B cell (primary cell): ENCODE measurements at regions not wholly inside any gene's neighbourhood (a gene's known extent, or its start where the extent isn't known, plus 50 kb on each side); places are given as distances from the start of the nearest gene placed in this dataset.

Experiments used
- ATAC-seq: fragments of 200-7000 bp; cut with Tn5 transposase; one replicate; pipeline ENCODE4 v1.10.0; 2021; ENCODE audit warnings: low read depth, mild to moderate bottlenecking, moderate number of reproducible peaks, moderate library complexity
- CTCF ChIA-PET: fragments of 350-600 bp; sonication (Branson Sonifier 250); formaldehyde crosslinking; loops from one replicate; lab custom pipeline; 2021; ENCODE audit warnings: antibody characterized with exemption, inconsistent platforms; lab: Charles Lee
- POLR2A ChIA-PET: fragments of 350-600 bp; sonication (Branson Sonifier 250); formaldehyde crosslinking; loops from one replicate; lab custom pipeline; 2021; ENCODE audit warnings: antibody characterized with exemption; lab: Charles Lee
- DNase-seq: peaks from one replicate; pipeline ENCODE4 v3.0.0; 2013
- H2AFZ ChIP-seq: 2 replicates; pipeline ENCODE4 v1.6.1; 2012; ENCODE audit warnings: mild to moderate bottlenecking, low read depth, low read length; ENCODE audit not compliant: insufficient read depth, poor library complexity, severe bottlenecking
- H3K27ac ChIP-seq, 2 donors: 1 replicate in 1 of 2; 2 replicates in 1 of 2; pipeline ENCODE4 v1.5.1; 2012 to 2013; ENCODE audit warnings: low read length in 2 of 2, mild to moderate bottlenecking in 2 of 2, moderate library complexity in 1 of 2
- H3K27me3 ChIP-seq, 4 experiments: fragments of 200-600 bp in 1 of 4; sonication (generic) in 1 of 4; replicated peaks in 1 of 4; 1 replicate in 2 of 4; 2 replicates in 2 of 4; pipeline versions ENCODE4 v1.6.1 to v1.7.0; 2013 to 2016; ENCODE audit warnings: low read length in 3 of 4, mild to moderate bottlenecking in 2 of 4, mixed read lengths in 1 of 4, moderate library complexity in 1 of 4; ENCODE audit not compliant: insufficient read depth in 4 of 4, control insufficient read depth in 3 of 4; ENCODE audit errors: control extremely low read depth in 1 of 4
- H3K36me3 ChIP-seq, 2 experiments: replicated peaks in 1 of 2; 1 replicate in 1 of 2; 2 replicates in 1 of 2; pipeline versions ENCODE4 v1.6.1 to v1.7.1; 2013; ENCODE audit warnings: low read length in 1 of 2; ENCODE audit not compliant: insufficient read depth in 2 of 2, control insufficient read depth in 1 of 2; ENCODE audit errors: control extremely low read depth in 1 of 2, extremely low read depth in 1 of 2
- H3K4me1 ChIP-seq, 2 donors: fragments of 200-600 bp in 1 of 2; sonication (generic) in 1 of 2; 1 replicate in 1 of 2; 2 replicates in 1 of 2; pipeline versions ENCODE4 v1.5.1 to v1.6.1; 2013 to 2017; ENCODE audit warnings: low read length in 2 of 2; ENCODE audit not compliant: control insufficient read depth in 2 of 2, insufficient read depth in 2 of 2
- H3K4me2 ChIP-seq: replicated peaks from 2 replicates; pipeline ENCODE3; 2012; ENCODE audit warnings: mild to moderate bottlenecking, low read depth, low read length; ENCODE audit not compliant: poor library complexity, severe bottlenecking
- H3K4me3 ChIP-seq, 5 experiments: fragments of 200-600 bp in 1 of 5; sonication (generic) in 1 of 5; 1 replicate in 3 of 5; 2 replicates in 2 of 5; pipeline versions ENCODE4 v1.5.1 to v1.7.0; 2011 to 2016; ENCODE audit warnings: low read length in 4 of 5, mild to moderate bottlenecking in 4 of 5, low read depth in 2 of 5, control low read depth in 1 of 5, moderate library complexity in 1 of 5; ENCODE audit not compliant: insufficient read depth in 1 of 5; ENCODE audit errors: control extremely low read depth in 1 of 5, extremely low read depth in 1 of 5
- H3K79me2 ChIP-seq: fragments of 200-600 bp; sonication (generic); one replicate; pipeline ENCODE4 v1.6.0; 2016; ENCODE audit warnings: low read length; ENCODE audit not compliant: control insufficient read depth, insufficient read depth
- H3K9ac ChIP-seq: fragments of 200-600 bp; sonication (generic); 2 replicates; pipeline ENCODE4 v1.6.1; 2017; ENCODE audit warnings: mild to moderate bottlenecking, low read length, moderate library complexity
- H3K9me3 ChIP-seq, 3 donors: one replicate each; pipeline versions ENCODE4 v1.6.1 to v1.7.1; 2013; ENCODE audit warnings: low read length in 2 of 3; ENCODE audit not compliant: control insufficient read depth in 2 of 3, insufficient read depth in 1 of 3; ENCODE audit errors: control extremely low read depth in 1 of 3
- H4K20me1 ChIP-seq: 2 replicates; pipeline ENCODE4 v1.6.0; 2012; ENCODE audit warnings: mild to moderate bottlenecking, low read length; ENCODE audit not compliant: insufficient read depth, control insufficient read depth, poor library complexity, severe bottlenecking
- H3K27ac Mint-ChIP-seq: one replicate; pipeline ENCODE4 v1.8.0; 2021; ENCODE audit warnings: mixed read lengths
- H3K27me3 Mint-ChIP-seq: one replicate; pipeline ENCODE4 v1.8.0; 2021; ENCODE audit warnings: mixed read lengths
- H3K4me1 Mint-ChIP-seq: one replicate; pipeline ENCODE4 v1.8.0; 2021; ENCODE audit warnings: mixed read lengths
- H3K4me3 Mint-ChIP-seq: one replicate; pipeline ENCODE4 v1.8.0; 2021; ENCODE audit warnings: mixed read lengths
- H3K9me3 Mint-ChIP-seq: one replicate; pipeline ENCODE4 v1.8.0; 2022; ENCODE audit warnings: mixed read lengths; ENCODE audit not compliant: insufficient read depth
- EZH2 ChIP-seq: IDR thresholded peaks from 2 replicates; pipeline ENCODE4 v1.6.1; 2012; ENCODE audit warnings: borderline replicate concordance, low read depth, mild to moderate bottlenecking, moderate library complexity, low read length; ENCODE audit not compliant: insufficient read depth, poor library complexity, severe bottlenecking
- WGBS: methylation state at CpG from one replicate; pipeline ENCODE4 v1.1.5; 2013; ENCODE audit warnings: missing lambda C conversion rate; ENCODE audit not compliant: insufficient coverage; 5-methylcytosine and 5-hydroxymethylcytosine counted together
- intact Hi-C: fragments of 100-400 bp; cut with micrococcal nuclease; formaldehyde crosslinking; loops from one replicate; pipeline ENCODE4 v1.10.0; 2022
- TF ChIP-seq, protein P1 (sequence below): fragments of 200-600 bp; IDR thresholded peaks from one replicate; pipeline ENCODE4 v1.8.0; 2022; ENCODE audit warnings: antibody characterized with exemption, mild to moderate bottlenecking

DNA sequence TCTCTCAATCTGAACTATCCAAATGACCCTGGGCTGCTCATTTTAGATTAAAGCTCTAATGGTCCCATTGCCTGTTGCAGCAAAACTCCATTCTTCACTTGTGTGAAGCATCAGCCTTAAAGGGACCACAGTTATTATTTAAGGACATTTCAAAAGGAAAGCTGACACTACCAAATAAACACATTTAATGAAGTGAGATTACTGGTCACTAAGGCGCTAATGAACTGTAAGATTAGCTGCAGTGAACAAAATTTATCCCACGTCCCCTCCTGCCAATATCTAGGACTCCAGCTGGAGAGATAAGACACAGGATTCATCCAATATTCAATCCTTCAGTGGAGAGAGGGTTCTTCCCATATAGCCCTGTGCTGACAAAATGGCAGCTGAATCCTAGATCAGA is 1029.2 kb upstream of the SEL1L start:
- ChIA-PET CTCF (no interaction called here), POLR2A (no interaction called here)
- no peaks in the 10 kb centered on the region for H3K36me3 ChIP-seq
- TF ChIP-seq, protein P1, sequence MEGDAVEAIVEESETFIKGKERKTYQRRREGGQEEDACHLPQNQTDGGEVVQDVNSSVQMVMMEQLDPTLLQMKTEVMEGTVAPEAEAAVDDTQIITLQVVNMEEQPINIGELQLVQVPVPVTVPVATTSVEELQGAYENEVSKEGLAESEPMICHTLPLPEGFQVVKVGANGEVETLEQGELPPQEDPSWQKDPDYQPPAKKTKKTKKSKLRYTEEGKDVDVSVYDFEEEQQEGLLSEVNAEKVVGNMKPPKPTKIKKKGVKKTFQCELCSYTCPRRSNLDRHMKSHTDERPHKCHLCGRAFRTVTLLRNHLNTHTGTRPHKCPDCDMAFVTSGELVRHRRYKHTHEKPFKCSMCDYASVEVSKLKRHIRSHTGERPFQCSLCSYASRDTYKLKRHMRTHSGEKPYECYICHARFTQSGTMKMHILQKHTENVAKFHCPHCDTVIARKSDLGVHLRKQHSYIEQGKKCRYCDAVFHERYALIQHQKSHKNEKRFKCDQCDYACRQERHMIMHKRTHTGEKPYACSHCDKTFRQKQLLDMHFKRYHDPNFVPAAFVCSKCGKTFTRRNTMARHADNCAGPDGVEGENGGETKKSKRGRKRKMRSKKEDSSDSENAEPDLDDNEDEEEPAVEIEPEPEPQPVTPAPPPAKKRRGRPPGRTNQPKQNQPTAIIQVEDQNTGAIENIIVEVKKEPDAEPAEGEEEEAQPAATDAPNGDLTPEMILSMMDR: no peak
- TF ChIP-seq EZH2: no peak
- H3K27me3 Mint-ChIP-seq: no peaks in the 10 kb centered on the region
- no peaks in the 10 kb centered on the region for H3K4me1 Mint-ChIP-seq
- DNase-seq: no peak
- ATAC-seq: no peak
- no peaks in the 10 kb centered on the region for H3K4me1 ChIP-seq
- H3K27ac Mint-ChIP-seq: no peak overlapping the region
- no peaks in the 10 kb centered on the region for H3K79me2 ChIP-seq
- no peak overlapping the region for H3K4me2 ChIP-seq
- H3K27me3 ChIP-seq: no peaks in the 10 kb centered on the region
- H3K4me3 ChIP-seq: no peak overlapping the region
- peaks cover 5% of the 10 kb centered on the region for H3K9me3 Mint-ChIP-seq
- H3K9me3 ChIP-seq: peaks cover 0 to 3% (median 1%) of the 10 kb centered on the region in 3 donors
- no peak overlapping the region for H3K4me3 Mint-ChIP-seq
- no peak overlapping the region for H3K9ac ChIP-seq
- H2AFZ ChIP-seq: no peak overlapping the region
- no CpG with 5 or more reads among the region's 2 CpGs for WGBS
- intact Hi-C loops: no loop called here
- H3K27ac ChIP-seq: no peak overlapping the region
- H4K20me1 ChIP-seq: no peaks in the 10 kb centered on the region

DNA sequence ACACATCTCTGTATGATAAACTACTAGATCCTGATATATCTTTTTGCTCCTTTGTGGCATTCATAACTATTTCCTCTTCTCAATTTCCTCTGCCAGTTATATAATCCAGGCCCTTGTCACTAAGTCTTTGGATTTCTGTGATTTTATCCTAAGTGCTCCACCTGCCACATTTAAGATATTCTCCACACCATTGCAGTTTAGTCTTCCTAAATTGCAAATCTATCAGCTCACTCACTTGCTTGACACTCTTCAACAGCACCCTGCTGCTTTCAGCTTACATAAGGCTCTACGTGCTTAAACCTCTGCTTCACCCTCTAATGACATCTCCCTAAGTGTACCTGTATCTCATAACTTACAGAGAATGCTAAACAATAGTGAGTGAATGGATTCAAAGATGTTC is 1032.2 kb upstream of the SEL1L start:
- H3K27ac ChIP-seq: no peak overlapping the region
- peaks cover 0 to 1% (median 0%) of the 10 kb centered on the region in 3 donors for H3K9me3 ChIP-seq
- H3K4me3 ChIP-seq: no peak overlapping the region
- H3K9me3 Mint-ChIP-seq: peaks cover 5% of the 10 kb centered on the region
- H3K27me3 ChIP-seq: no peaks in the 10 kb centered on the region
- H3K4me2 ChIP-seq: no peak overlapping the region
- no peak overlapping the region for H3K9ac ChIP-seq
- POLR2A ChIA-PET: no interaction called here
- H3K27ac Mint-ChIP-seq: no peak overlapping the region
- no peak for ATAC-seq
- CTCF ChIA-PET: no interaction called here
- no peak overlapping the region for H3K4me3 Mint-ChIP-seq
- no peaks in the 10 kb centered on the region for H3K27me3 Mint-ChIP-seq
- H3K4me1 Mint-ChIP-seq: no peaks in the 10 kb centered on the region
- intact Hi-C loops: no loop called here
- WGBS: no CpG with 5 or more reads among the region's 1 CpG
- no peaks in the 10 kb centered on the region for H3K4me1 ChIP-seq
- H3K36me3 ChIP-seq: no peaks in the 10 kb centered on the region
- no peaks in the 10 kb centered on the region for H4K20me1 ChIP-seq
- no peak overlapping the region for H2AFZ ChIP-seq
- no peak for DNase-seq
- TF ChIP-seq EZH2: no peak
- TF ChIP-seq, protein P1: no peak
- H3K79me2 ChIP-seq: no peaks in the 10 kb centered on the region
